Stimulated activated CD4-positive, alpha-beta T cell treated with anti-CD3 and anti-CD28 coated beads, Interleukin-2, amount 100 ng/mL, for 4 hours (primary cell): ENCODE measurements at regions not wholly inside any gene's neighbourhood (a gene's known extent, or its start where the extent isn't known, plus 50 kb on each side); places are given as distances from the start of the nearest gene placed in this dataset.

Source experiments
- DNase-seq: peaks from one replicate; pipeline ENCODE4 v3.0.0-alpha.2; 2020; ENCODE audit warnings: low read depth

- no peak for DNase-seq
Observed at GRCh38 chr9:78599926-78600325, 303.0 kb downstream of the PSAT1 start.

GRCh38 chr9:78601957-78602565 lies 305.1 kb downstream of the PSAT1 start:
- DNase-seq, result no peak

GRCh38 chr9:78605041-78606000 lies 308.4 kb downstream of the PSAT1 start:
- DNase-seq, result no peak

- DNase-seq, result no peak
Observed at GRCh38 chr9:78606001-78606379, 309.1 kb downstream of the PSAT1 start.

- no peak for DNase-seq
Observed at GRCh38 chr9:78607853-78608252, 310.9 kb downstream of the PSAT1 start.

- DNase-seq, result no peak
Observed at GRCh38 chr9:78609450-78609849, 312.5 kb downstream of the PSAT1 start.

- no peak for DNase-seq
Observed at GRCh38 chr9:78612091-78612490, 315.2 kb downstream of the PSAT1 start.

GRCh38 chr9:78613006-78613405 lies 316.1 kb downstream of the PSAT1 start:
- DNase-seq, result no peak

GRCh38 chr9:78614892-78615291 lies 318.0 kb downstream of the PSAT1 start:
- DNase-seq, result no peak

- DNase-seq, result no peak
Observed at GRCh38 chr9:78615372-78615771, 318.4 kb downstream of the PSAT1 start.

GRCh38 chr9:78618735-78619134 lies 321.8 kb downstream of the PSAT1 start:
- no peak for DNase-seq

- DNase-seq, result no peak
Observed at GRCh38 chr9:78620303-78620702, 323.4 kb downstream of the PSAT1 start.

GRCh38 chr9:78620764-78621163 lies 323.8 kb downstream of the PSAT1 start:
- no peak for DNase-seq

GRCh38 chr9:78622126-78622525 lies 325.2 kb downstream of the PSAT1 start:
- DNase-seq, result no peak

GRCh38 chr9:78626971-78627370 lies 330.0 kb downstream of the PSAT1 start:
- DNase-seq, result no peak

- no peak for DNase-seq
Observed at GRCh38 chr9:78630966-78631365, 334.0 kb downstream of the PSAT1 start.

GRCh38 chr9:78640728-78641127 lies 343.8 kb downstream of the PSAT1 start:
- DNase-seq, result no peak

- no peak for DNase-seq
Observed at GRCh38 chr9:78644359-78644758, 347.4 kb downstream of the PSAT1 start.

- no peak for DNase-seq
Observed at GRCh38 chr9:78654324-78654723, 357.4 kb downstream of the PSAT1 start.

GRCh38 chr9:78663369-78663768 lies 366.4 kb downstream of the PSAT1 start:
- no peak for DNase-seq

- no peak for DNase-seq
Observed at GRCh38 chr9:78664370-78664769, 367.4 kb downstream of the PSAT1 start.

GRCh38 chr9:78666818-78667414 lies 370.0 kb downstream of the PSAT1 start:
- no peak for DNase-seq
